ENCODE measurements at regions not wholly inside any gene's neighbourhood (a gene's known extent, or its start where the extent isn't known, plus 50 kb on each side); places are given as distances from the start of the nearest gene placed in this dataset.
"Not testable (repeated sequence)": the region's sequence is repeated elsewhere in the genome, so short reads cannot be mapped to it uniquely, and the experiment has no call there.

GRCh38 chr13:89455225-89455624, 1784.1 kb downstream of the SLITRK5 start:
- no peak for DNase-seq (ENCODE audit: low spot score)
- Histone ChIP-seq H3K9me3 (no peaks in the 10 kb centered on the region), H3K4me3 (no peak overlapping the region), H3K36me3 (no peaks in the 10 kb centered on the region), H3K27ac (no peak overlapping the region), H3K27me3 (replicated peaks; ENCODE audit: insufficient read depth) (no peaks in the 10 kb centered on the region), H3K4me1 (replicated peaks) (no peaks in the 10 kb centered on the region)
- intact Hi-C loops (cut with DNase I) = no loop called here
- 77% methylated on average over 1 of the region's 1 CpG for WGBS
- no peak for TF ChIP-seq POLR2A (IDR thresholded peaks at IDR 0.05)

GRCh38 chr13:89455741-89456140, 1784.6 kb downstream of the SLITRK5 start:
- TF ChIP-seq CTCF (IDR thresholded peaks at IDR 0.05) (no peak), POLR2A (IDR thresholded peaks at IDR 0.05) (no peak), POLR2AphosphoS5 (IDR thresholded peaks at IDR 0.05) (no peak)
- intact Hi-C loops (cut with DNase I) = no loop called here

DNA sequence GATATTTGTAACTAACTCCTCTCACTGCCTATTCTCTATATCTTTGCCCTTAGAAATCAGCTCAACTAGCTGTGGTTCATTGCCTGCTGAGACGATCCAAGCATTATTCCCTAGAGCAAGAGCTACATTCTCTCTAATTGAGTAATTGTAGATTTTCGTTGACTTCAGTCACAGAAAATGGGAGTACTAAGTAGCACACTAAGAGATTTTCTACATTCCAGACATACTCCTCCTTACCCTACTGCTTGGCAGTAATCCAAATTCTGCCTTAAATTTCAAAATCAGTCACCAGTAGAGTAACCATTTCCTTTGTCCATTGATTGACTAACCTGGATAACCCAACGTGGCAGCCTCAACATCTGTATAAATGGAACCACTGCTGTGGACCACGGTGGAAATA, 1786.8 kb downstream of the SLITRK5 start:
- Histone ChIP-seq H3K36me3 (no peaks in the 10 kb centered on the region), H3K27ac (no peak overlapping the region), H3K9me3 (no peaks in the 10 kb centered on the region), H3K4me3 (no peak overlapping the region), H3K4me1 (replicated peaks) (no peaks in the 10 kb centered on the region), H3K27me3 (replicated peaks; ENCODE audit: insufficient read depth) (no peaks in the 10 kb centered on the region)
- no peak for DNase-seq (ENCODE audit: low spot score)
- 59% methylated on average over 4 of the region's 4 CpGs for WGBS
- intact Hi-C loops (cut with DNase I) = no loop called here
- no peak for TF ChIP-seq CTCF (IDR thresholded peaks at IDR 0.05)

More at GRCh38 chr13:89455741-89456140, 1784.6 kb downstream of the SLITRK5 start:
- H3K4me3 ChIP-seq = no peak overlapping the region
- H3K4me1 ChIP-seq (replicated peaks) = no peaks in the 10 kb centered on the region
- WGBS = 30% methylated on average over 2 of the region's 2 CpGs
- H3K36me3 ChIP-seq = no peaks in the 10 kb centered on the region
- H3K27me3 ChIP-seq (replicated peaks; ENCODE audit: insufficient read depth) = no peaks in the 10 kb centered on the region
- DNase-seq (ENCODE audit: low spot score) = no peak
- H3K9me3 ChIP-seq = no peaks in the 10 kb centered on the region
- no peak overlapping the region for H3K27ac ChIP-seq

GRCh38 chr13:89458456-89458855, 1787.3 kb downstream of the SLITRK5 start:
- H3K36me3 ChIP-seq = no peaks in the 10 kb centered on the region
- H3K27ac ChIP-seq = no peak overlapping the region
- no peak overlapping the region for H3K4me3 ChIP-seq
- H3K9me3 ChIP-seq = no peaks in the 10 kb centered on the region
- no peaks in the 10 kb centered on the region for H3K4me1 ChIP-seq (replicated peaks)
- 93% methylated on average over 1 of the region's 1 CpG for WGBS
- intact Hi-C loops (cut with DNase I) = no loop called here
- no peak for DNase-seq (ENCODE audit: low spot score)
- no peaks in the 10 kb centered on the region for H3K27me3 ChIP-seq (replicated peaks; ENCODE audit: insufficient read depth)
- TF ChIP-seq POLR2AphosphoS5 (IDR thresholded peaks at IDR 0.05) (no peak), CTCF (IDR thresholded peaks at IDR 0.05) (no peak), POLR2A (IDR thresholded peaks at IDR 0.05) (no peak)

GRCh38 chr13:89460895-89461294, 1789.7 kb downstream of the SLITRK5 start:
- H3K27me3 ChIP-seq (replicated peaks; ENCODE audit: insufficient read depth); H3K36me3 ChIP-seq; H3K4me1 ChIP-seq (replicated peaks); H3K27ac ChIP-seq; H3K4me3 ChIP-seq; H3K9me3 ChIP-seq; intact Hi-C loops (cut with DNase I); DNase-seq (ENCODE audit: low spot score): not testable (repeated sequence)

DNA sequence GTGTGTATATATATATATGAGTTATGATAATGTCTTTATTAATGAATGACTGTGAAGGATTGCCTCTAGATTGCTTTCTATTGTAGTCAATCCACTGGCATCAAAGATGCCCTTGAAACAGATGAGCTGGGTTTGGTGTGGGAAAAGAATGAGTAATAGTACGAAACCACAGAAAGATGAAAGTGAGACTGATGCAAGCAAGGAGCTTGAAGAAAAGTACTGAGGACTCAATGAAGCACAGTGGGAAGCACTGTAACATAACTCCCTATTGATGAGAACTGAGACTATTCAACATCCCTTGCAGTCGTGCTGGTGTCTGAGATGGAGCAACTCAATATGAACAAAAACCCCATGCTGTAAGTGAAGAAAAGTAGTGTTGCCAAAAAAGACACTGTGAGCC, 1794.2 kb downstream of the SLITRK5 start:
- no peak for DNase-seq (ENCODE audit: low spot score)
- no peak overlapping the region for H3K27ac ChIP-seq
- no peak overlapping the region for H3K4me3 ChIP-seq
- no peak for TF ChIP-seq POLR2AphosphoS5 (IDR thresholded peaks at IDR 0.05)
- TF ChIP-seq CTCF (IDR thresholded peaks at IDR 0.05) = no peak
- TF ChIP-seq POLR2A (IDR thresholded peaks at IDR 0.05) = no peak
- H3K36me3 ChIP-seq = no peaks in the 10 kb centered on the region
- H3K27me3 ChIP-seq (replicated peaks; ENCODE audit: insufficient read depth) = no peaks in the 10 kb centered on the region
- no peaks in the 10 kb centered on the region for H3K9me3 ChIP-seq
- intact Hi-C loops (cut with DNase I) = no loop called here
- WGBS = 86% methylated on average over 2 of the region's 2 CpGs
- no peaks in the 10 kb centered on the region for H3K4me1 ChIP-seq (replicated peaks)

All from prostate gland (tissue), 2 donors.